Ovary (tissue), 3 donors: ENCODE measurements at regions not wholly inside any gene's neighbourhood (a gene's known extent, or its start where the extent isn't known, plus 50 kb on each side); places are given as distances from the start of the nearest gene placed in this dataset.

Source experiments
- EP300 ChIP-seq: sonication (generic); formaldehyde crosslinking; IDR thresholded peaks from one replicate; pipeline ENCODE4 v1.6.1; 2017; ENCODE audit warnings: antibody characterized with exemption
- POLR2A ChIP-seq: fragments of 450-650 bp; IDR thresholded peaks from one replicate; pipeline ENCODE4 v1.6.1; 2017; ENCODE audit warnings: antibody characterized with exemption, mild to moderate bottlenecking, moderate library complexity
- TF ChIP-seq, protein P1 (sequence below), 3 donors: fragments of 450-650 bp in 2 of 3; fragments of 200-600 bp in 1 of 3; IDR thresholded peaks; one replicate each; pipeline versions ENCODE4 v1.5.1 to v1.8.0; 2016 to 2022; ENCODE audit warnings: antibody characterized with exemption in 3 of 3, mild to moderate bottlenecking in 1 of 3
- donor health status: DM: no; HTN: no; CAD: no.

GRCh38 chr6:51339728-51340127, 521.1 kb downstream of the TFAP2B start:
- TF ChIP-seq, protein P1, sequence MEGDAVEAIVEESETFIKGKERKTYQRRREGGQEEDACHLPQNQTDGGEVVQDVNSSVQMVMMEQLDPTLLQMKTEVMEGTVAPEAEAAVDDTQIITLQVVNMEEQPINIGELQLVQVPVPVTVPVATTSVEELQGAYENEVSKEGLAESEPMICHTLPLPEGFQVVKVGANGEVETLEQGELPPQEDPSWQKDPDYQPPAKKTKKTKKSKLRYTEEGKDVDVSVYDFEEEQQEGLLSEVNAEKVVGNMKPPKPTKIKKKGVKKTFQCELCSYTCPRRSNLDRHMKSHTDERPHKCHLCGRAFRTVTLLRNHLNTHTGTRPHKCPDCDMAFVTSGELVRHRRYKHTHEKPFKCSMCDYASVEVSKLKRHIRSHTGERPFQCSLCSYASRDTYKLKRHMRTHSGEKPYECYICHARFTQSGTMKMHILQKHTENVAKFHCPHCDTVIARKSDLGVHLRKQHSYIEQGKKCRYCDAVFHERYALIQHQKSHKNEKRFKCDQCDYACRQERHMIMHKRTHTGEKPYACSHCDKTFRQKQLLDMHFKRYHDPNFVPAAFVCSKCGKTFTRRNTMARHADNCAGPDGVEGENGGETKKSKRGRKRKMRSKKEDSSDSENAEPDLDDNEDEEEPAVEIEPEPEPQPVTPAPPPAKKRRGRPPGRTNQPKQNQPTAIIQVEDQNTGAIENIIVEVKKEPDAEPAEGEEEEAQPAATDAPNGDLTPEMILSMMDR (IDR thresholded peaks at IDR 0.05): no peak
- TF ChIP-seq POLR2A: no peak
- TF ChIP-seq EP300: no peak
